ENCODE measurements at regions not wholly inside any gene's neighbourhood (a gene's known extent, or its start where the extent isn't known, plus 50 kb on each side); places are given as distances from the start of the nearest gene placed in this dataset.
A peak's percentile ranks its signal among the peaks of the same experiment; 100 is the strongest.

DNA sequence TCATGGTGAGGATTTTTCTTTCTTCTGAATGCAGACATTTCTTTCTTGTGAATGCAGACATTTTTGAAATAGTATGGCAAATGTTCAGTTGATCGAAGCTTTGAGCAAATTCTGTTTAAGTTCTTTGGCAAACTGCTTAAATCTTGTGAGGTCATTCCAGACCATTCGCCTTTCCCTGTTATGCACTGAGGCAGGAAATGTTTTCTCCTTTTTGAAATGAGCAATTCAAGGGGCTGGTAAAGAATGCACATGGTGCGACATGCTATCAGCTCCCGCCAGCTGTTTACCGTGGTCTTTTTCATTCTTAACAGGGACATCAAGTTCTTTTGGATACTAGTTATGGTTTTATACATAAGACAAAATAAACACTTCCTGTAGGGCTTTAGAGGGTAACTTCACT is 112.0 kb upstream of the CCN2 start (continued):
- TF ChIP-seq ISL1 (CRISPR knock-in tag; IDR thresholded peaks at IDR 0.05) (no peak), TOX (CRISPR knock-in tag; IDR thresholded peaks at IDR 0.05; ENCODE audit: borderline replicate concordance) (no peak), ZNF565 (CRISPR knock-in tag; conservative IDR thresholded peaks at IDR 0.05; ENCODE audit: low read depth) (no peak)

DNA sequence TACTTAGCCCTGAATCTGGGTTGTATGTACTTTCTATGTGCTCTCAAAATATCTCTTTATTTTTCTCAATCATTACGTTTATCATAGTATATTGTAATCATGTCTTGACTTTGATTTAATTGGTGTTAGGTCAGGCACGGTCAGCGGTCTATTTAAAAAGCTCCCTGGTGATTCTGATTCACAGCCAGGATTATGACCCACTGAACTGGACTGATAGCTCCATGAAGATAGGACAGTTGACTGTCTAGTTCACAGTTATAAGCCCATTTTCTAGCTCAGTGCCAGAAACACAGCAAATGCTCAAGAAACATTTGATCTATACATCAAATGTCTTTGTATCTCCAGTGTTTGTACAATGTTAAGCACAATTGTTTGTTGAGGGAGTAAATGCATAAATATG is 111.5 kb upstream of the CCN2 start:
- 0 out of 3 replicates have a peak, but pooled peaks have one; percentile 5 for ATAC-seq
- no peak for TF ChIP-seq GLIS3 (CRISPR knock-in tag; IDR thresholded peaks at IDR 0.05)
- no peak for TF ChIP-seq ARNTL (CRISPR knock-in tag; IDR thresholded peaks at IDR 0.05; ENCODE audit: borderline replicate concordance, low read depth)
- TF ChIP-seq TCF4 (CRISPR knock-in tag; IDR thresholded peaks at IDR 0.05; ENCODE audit: borderline replicate concordance): no peak
- TF ChIP-seq, protein P1, sequence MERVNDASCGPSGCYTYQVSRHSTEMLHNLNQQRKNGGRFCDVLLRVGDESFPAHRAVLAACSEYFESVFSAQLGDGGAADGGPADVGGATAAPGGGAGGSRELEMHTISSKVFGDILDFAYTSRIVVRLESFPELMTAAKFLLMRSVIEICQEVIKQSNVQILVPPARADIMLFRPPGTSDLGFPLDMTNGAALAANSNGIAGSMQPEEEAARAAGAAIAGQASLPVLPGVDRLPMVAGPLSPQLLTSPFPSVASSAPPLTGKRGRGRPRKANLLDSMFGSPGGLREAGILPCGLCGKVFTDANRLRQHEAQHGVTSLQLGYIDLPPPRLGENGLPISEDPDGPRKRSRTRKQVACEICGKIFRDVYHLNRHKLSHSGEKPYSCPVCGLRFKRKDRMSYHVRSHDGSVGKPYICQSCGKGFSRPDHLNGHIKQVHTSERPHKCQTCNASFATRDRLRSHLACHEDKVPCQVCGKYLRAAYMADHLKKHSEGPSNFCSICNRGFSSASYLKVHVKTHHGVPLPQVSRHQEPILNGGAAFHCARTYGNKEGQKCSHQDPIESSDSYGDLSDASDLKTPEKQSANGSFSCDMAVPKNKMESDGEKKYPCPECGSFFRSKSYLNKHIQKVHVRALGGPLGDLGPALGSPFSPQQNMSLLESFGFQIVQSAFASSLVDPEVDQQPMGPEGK (CRISPR knock-in tag; IDR thresholded peaks at IDR 0.05; ENCODE audit: borderline replicate concordance): no peak

DNA sequence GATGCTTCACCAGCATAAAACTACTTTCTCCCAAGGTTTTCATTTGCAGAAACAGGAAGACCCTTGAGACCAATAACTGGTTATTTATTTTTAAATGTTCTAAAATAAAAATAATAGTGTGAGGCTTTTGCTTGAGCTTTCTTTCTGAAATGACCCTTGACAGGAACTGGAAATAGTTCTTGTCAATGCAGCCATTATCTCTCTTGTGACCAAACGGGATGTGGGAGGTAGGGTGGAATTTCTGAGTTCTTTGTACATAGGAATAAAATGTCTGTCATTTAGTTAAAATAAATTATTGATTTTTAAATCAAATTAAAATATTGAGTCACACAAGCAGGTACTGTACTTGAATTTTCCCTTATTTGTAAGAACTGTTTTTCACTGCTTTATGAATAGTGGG is 110.2 kb upstream of the CCN2 start:
- TF ChIP-seq SNAI2 (CRISPR knock-in tag; IDR thresholded peaks at IDR 0.05) (no peak), ZNF565 (CRISPR knock-in tag; conservative IDR thresholded peaks at IDR 0.05; ENCODE audit: low read depth) (no peak), ESRRG (CRISPR knock-in tag; IDR thresholded peaks at IDR 0.05) (no peak), ZFP3 (CRISPR knock-in tag; IDR thresholded peaks at IDR 0.05) (no peak), ZNF8 (CRISPR knock-in tag; IDR thresholded peaks at IDR 0.05) (no peak), ISL1 (CRISPR knock-in tag; IDR thresholded peaks at IDR 0.05) (no peak), PPARA (CRISPR knock-in tag; IDR thresholded peaks at IDR 0.05; ENCODE audit: borderline replicate concordance) (no peak), ZFP30 (CRISPR knock-in tag; IDR thresholded peaks at IDR 0.05) (no peak)
- TF ChIP-seq, protein P2, sequence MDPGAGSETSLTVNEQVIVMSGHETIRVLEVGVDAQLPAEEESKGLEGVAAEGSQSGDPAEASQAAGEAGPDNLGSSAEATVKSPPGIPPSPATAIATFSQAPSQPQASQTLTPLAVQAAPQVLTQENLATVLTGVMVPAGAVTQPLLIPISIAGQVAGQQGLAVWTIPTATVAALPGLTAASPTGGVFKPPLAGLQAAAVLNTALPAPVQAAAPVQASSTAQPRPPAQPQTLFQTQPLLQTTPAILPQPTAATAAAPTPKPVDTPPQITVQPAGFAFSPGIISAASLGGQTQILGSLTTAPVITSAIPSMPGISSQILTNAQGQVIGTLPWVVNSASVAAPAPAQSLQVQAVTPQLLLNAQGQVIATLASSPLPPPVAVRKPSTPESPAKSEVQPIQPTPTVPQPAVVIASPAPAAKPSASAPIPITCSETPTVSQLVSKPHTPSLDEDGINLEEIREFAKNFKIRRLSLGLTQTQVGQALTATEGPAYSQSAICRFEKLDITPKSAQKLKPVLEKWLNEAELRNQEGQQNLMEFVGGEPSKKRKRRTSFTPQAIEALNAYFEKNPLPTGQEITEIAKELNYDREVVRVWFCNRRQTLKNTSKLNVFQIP (CRISPR knock-in tag; IDR thresholded peaks at IDR 0.05; ENCODE audit: borderline replicate concordance, low read depth): no peak
- no peak for ATAC-seq

DNA sequence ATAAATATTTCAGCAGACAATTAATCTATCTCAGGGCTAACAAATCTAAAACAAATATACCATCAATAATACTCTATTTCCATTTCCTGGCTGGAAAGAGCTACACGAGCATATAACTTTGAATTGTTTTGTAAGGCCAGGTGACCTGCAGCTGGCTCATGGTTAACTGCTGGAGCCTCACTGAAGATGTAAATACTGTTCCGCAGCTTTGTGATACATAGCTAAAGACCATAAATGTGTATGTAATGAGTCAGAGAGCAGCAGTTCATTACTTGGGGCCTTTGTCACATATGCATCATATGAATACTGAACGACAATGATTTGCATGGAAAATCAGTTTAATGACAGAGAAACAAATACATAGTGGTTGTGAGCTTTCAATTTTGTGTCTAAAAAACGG is 109.4 kb upstream of the CCN2 start:
- ATAC-seq: peak; percentile 51
- TF ChIP-seq ZFP3 (CRISPR knock-in tag; IDR thresholded peaks at IDR 0.05) (no peak), SNAI2 (CRISPR knock-in tag; IDR thresholded peaks at IDR 0.05) (no peak), ZC3H10 (CRISPR knock-in tag; IDR thresholded peaks at IDR 0.05) (no peak), PPARA (CRISPR knock-in tag; IDR thresholded peaks at IDR 0.05; ENCODE audit: borderline replicate concordance) (no peak), RARB (CRISPR knock-in tag; IDR thresholded peaks at IDR 0.05) (no peak), ZNF8 (CRISPR knock-in tag; IDR thresholded peaks at IDR 0.05) (no peak), TCF4 (CRISPR knock-in tag; IDR thresholded peaks at IDR 0.05; ENCODE audit: borderline replicate concordance) (no peak), ARNTL (CRISPR knock-in tag; IDR thresholded peaks at IDR 0.05; ENCODE audit: borderline replicate concordance, low read depth) (no peak), GLIS3 (CRISPR knock-in tag; IDR thresholded peaks at IDR 0.05) (no peak), BACH2 (CRISPR knock-in tag; IDR thresholded peaks at IDR 0.05; ENCODE audit: borderline replicate concordance) (no peak), CSDC2 (CRISPR knock-in tag; IDR thresholded peaks at IDR 0.05) (no peak), ZFP30 (CRISPR knock-in tag; IDR thresholded peaks at IDR 0.05) (no peak), TOX (CRISPR knock-in tag; IDR thresholded peaks at IDR 0.05; ENCODE audit: borderline replicate concordance) (no peak)
- TF ChIP-seq, protein P3, sequence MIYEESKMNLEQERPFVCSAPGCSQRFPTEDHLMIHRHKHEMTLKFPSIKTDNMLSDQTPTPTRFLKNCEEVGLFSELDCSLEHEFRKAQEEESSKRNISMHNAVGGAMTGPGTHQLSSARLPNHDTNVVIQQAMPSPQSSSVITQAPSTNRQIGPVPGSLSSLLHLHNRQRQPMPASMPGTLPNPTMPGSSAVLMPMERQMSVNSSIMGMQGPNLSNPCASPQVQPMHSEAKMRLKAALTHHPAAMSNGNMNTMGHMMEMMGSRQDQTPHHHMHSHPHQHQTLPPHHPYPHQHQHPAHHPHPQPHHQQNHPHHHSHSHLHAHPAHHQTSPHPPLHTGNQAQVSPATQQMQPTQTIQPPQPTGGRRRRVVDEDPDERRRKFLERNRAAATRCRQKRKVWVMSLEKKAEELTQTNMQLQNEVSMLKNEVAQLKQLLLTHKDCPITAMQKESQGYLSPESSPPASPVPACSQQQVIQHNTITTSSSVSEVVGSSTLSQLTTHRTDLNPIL (CRISPR knock-in tag; IDR thresholded peaks at IDR 0.05; ENCODE audit: low read depth): no peak
- TF ChIP-seq, protein P1 (CRISPR knock-in tag; IDR thresholded peaks at IDR 0.05; ENCODE audit: borderline replicate concordance): no peak
- TF ChIP-seq, protein P2 (CRISPR knock-in tag; IDR thresholded peaks at IDR 0.05; ENCODE audit: borderline replicate concordance, low read depth): no peak
- TF ChIP-seq, protein P4, sequence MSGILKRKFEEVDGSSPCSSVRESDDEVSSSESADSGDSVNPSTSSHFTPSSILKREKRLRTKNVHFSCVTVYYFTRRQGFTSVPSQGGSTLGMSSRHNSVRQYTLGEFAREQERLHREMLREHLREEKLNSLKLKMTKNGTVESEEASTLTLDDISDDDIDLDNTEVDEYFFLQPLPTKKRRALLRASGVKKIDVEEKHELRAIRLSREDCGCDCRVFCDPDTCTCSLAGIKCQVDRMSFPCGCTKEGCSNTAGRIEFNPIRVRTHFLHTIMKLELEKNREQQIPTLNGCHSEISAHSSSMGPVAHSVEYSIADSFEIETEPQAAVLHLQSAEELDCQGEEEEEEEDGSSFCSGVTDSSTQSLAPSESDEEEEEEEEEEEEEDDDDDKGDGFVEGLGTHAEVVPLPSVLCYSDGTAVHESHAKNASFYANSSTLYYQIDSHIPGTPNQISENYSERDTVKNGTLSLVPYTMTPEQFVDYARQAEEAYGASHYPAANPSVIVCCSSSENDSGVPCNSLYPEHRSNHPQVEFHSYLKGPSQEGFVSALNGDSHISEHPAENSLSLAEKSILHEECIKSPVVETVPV (CRISPR knock-in tag; IDR thresholded peaks at IDR 0.05): no peak
- TF ChIP-seq, protein P5, sequence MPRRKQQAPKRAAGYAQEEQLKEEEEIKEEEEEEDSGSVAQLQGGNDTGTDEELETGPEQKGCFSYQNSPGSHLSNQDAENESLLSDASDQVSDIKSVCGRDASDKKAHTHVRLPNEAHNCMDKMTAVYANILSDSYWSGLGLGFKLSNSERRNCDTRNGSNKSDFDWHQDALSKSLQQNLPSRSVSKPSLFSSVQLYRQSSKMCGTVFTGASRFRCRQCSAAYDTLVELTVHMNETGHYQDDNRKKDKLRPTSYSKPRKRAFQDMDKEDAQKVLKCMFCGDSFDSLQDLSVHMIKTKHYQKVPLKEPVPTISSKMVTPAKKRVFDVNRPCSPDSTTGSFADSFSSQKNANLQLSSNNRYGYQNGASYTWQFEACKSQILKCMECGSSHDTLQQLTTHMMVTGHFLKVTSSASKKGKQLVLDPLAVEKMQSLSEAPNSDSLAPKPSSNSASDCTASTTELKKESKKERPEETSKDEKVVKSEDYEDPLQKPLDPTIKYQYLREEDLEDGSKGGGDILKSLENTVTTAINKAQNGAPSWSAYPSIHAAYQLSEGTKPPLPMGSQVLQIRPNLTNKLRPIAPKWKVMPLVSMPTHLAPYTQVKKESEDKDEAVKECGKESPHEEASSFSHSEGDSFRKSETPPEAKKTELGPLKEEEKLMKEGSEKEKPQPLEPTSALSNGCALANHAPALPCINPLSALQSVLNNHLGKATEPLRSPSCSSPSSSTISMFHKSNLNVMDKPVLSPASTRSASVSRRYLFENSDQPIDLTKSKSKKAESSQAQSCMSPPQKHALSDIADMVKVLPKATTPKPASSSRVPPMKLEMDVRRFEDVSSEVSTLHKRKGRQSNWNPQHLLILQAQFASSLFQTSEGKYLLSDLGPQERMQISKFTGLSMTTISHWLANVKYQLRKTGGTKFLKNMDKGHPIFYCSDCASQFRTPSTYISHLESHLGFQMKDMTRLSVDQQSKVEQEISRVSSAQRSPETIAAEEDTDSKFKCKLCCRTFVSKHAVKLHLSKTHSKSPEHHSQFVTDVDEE (CRISPR knock-in tag; IDR thresholded peaks at IDR 0.05): no peak

Data from SK-N-SH treated with all-trans-retinoic acid at 6 μM for 48 hours (cell line).